WTC11 (cell line): ENCODE measurements at regions not wholly inside any gene's neighbourhood (a gene's known extent, or its start where the extent isn't known, plus 50 kb on each side); places are given as distances from the start of the nearest gene placed in this dataset.
A peak's percentile ranks its signal among the peaks of the same experiment; 100 is the strongest.

Experiments
- ATAC-seq: fragments of 200-7000 bp; cut with Tn5 transposase; 2 replicates; pipeline ENCODE4 v1.10.0; 2021; ENCODE audit warnings: mild to moderate bottlenecking, moderate library complexity
- CTCF ChIA-PET: fragments of 300-600 bp; sonication (Branson Sonifier 250); formaldehyde crosslinking; loops from one replicate; lab custom pipeline; 2021; ENCODE audit warnings: antibody characterized with exemption; lab: Charles Lee
- POLR2A ChIA-PET: fragments of 350-600 bp; sonication (Branson Sonifier 250); formaldehyde crosslinking; loops from one replicate; lab custom pipeline; 2021; ENCODE audit warnings: antibody characterized with exemption; lab: Charles Lee
- DNase-seq: peaks from one replicate; pipeline ENCODE4 v3.0.0; 2021; ENCODE audit warnings: low spot score
- H3K27ac Mint-ChIP-seq: 2 replicates; pipeline ENCODE4 v1.8.0; 2021; ENCODE audit warnings: mixed read lengths
- H3K27me3 Mint-ChIP-seq: 2 replicates; pipeline ENCODE4 v1.8.0; 2021; ENCODE audit warnings: low read depth, mild to moderate bottlenecking, moderate library complexity, mixed read lengths
- H3K36me3 Mint-ChIP-seq: 2 replicates; pipeline ENCODE4 v1.8.0; 2021; ENCODE audit warnings: mixed read lengths
- H3K4me1 Mint-ChIP-seq: 2 replicates; pipeline ENCODE4 v1.8.0; 2022; ENCODE audit warnings: mixed read lengths
- H3K4me3 Mint-ChIP-seq: 2 replicates; pipeline ENCODE4 v1.8.0; 2021; ENCODE audit warnings: mild to moderate bottlenecking, moderate library complexity, mixed read lengths
- H3K9me3 Mint-ChIP-seq: 2 replicates; pipeline ENCODE4 v1.8.0; 2021; ENCODE audit warnings: mixed read lengths
- ATF1 ChIP-seq: sonication (generic); formaldehyde crosslinking; IDR thresholded peaks from 2 replicates; pipeline ENCODE4 v1.8.1; 2023; ENCODE audit warnings: mild to moderate bottlenecking, moderate library complexity, missing genetic modification reagents
- ATF3 ChIP-seq: sonication (generic); formaldehyde crosslinking; conservative IDR thresholded peaks from 2 replicates; pipeline ENCODE4 v1.8.1; 2022; ENCODE audit warnings: mild to moderate bottlenecking, missing genetic modification reagents
- CDX4 ChIP-seq: fragments of 250-450 bp; sonication (Bioruptor Pico); IDR thresholded peaks from 2 replicates; pipeline ENCODE4 v1.9.0; 2021; ENCODE audit warnings: moderate library complexity, mild to moderate bottlenecking, inconsistent platforms, borderline replicate concordance
- CREM ChIP-seq: sonication (generic); formaldehyde crosslinking; IDR thresholded peaks from 2 replicates; pipeline ENCODE4 v1.8.1; 2022; ENCODE audit warnings: mild to moderate bottlenecking, missing genetic modification reagents, moderate library complexity
- CTCF ChIP-seq: fragments of 200-600 bp; IDR thresholded peaks from 2 replicates; pipeline ENCODE4 v1.8.0; 2022; ENCODE audit warnings: antibody characterized with exemption
- E2F4 ChIP-seq: sonication (generic); formaldehyde crosslinking; IDR thresholded peaks from 2 replicates; pipeline ENCODE4 v1.8.1; 2022; ENCODE audit warnings: low read depth, mild to moderate bottlenecking, moderate library complexity, missing genetic modification reagents, borderline replicate concordance
- EMX1 ChIP-seq: fragments of 250-450 bp; sonication (Bioruptor Pico); IDR thresholded peaks from 2 replicates; pipeline ENCODE4 v1.8.0; 2021; ENCODE audit warnings: mild to moderate bottlenecking
- ERG ChIP-seq: fragments of 250-450 bp; sonication (Bioruptor Pico); IDR thresholded peaks from 2 replicates; pipeline ENCODE4 v1.8.0; 2021; ENCODE audit warnings: mild to moderate bottlenecking
- ESRRA ChIP-seq: sonication (generic); formaldehyde crosslinking; IDR thresholded peaks from 2 replicates; pipeline ENCODE4 v1.8.1; 2022; ENCODE audit warnings: mild to moderate bottlenecking, missing genetic modification reagents, borderline replicate concordance
- ETV6 ChIP-seq: sonication (generic); formaldehyde crosslinking; IDR thresholded peaks from 2 replicates; pipeline ENCODE4 v1.8.1; 2022; ENCODE audit warnings: mild to moderate bottlenecking, missing genetic modification reagents
- FOXJ3 ChIP-seq: sonication (generic); formaldehyde crosslinking; IDR thresholded peaks from 2 replicates; pipeline ENCODE4 v1.9.0; 2021; ENCODE audit warnings: missing genetic modification reagents, mild to moderate bottlenecking, borderline replicate concordance
- GTF2I ChIP-seq: fragments of 250-450 bp; sonication (Bioruptor Pico); conservative IDR thresholded peaks from 2 replicates; pipeline ENCODE4 v1.4.0; 2021; ENCODE audit warnings: mild to moderate bottlenecking
- JUN ChIP-seq: sonication (generic); formaldehyde crosslinking; IDR thresholded peaks from 2 replicates; pipeline ENCODE4 v1.8.0; 2023; ENCODE audit warnings: mild to moderate bottlenecking, missing genetic modification reagents
- NFATC4 ChIP-seq: fragments of 250-450 bp; sonication (Bioruptor Pico); IDR thresholded peaks from 2 replicates; pipeline ENCODE4 v1.9.0; 2021; ENCODE audit warnings: mild to moderate bottlenecking
- OVOL2 ChIP-seq: fragments of 250-450 bp; sonication (Bioruptor Pico); IDR thresholded peaks from 2 replicates; pipeline ENCODE4 v1.9.0; 2021; ENCODE audit warnings: mild to moderate bottlenecking, borderline replicate concordance
- PRRX2 ChIP-seq: fragments of 250-450 bp; sonication (Bioruptor Pico); IDR thresholded peaks from 2 replicates; pipeline ENCODE4 v1.8.0; 2021; ENCODE audit warnings: mild to moderate bottlenecking
- RELA ChIP-seq: sonication (generic); formaldehyde crosslinking; IDR thresholded peaks from 2 replicates; pipeline ENCODE4 v1.8.1; 2022; ENCODE audit warnings: missing genetic modification reagents, mild to moderate bottlenecking, borderline replicate concordance
- RORB ChIP-seq: fragments of 250-450 bp; sonication (Bioruptor Pico); IDR thresholded peaks from 2 replicates; pipeline ENCODE4 v1.9.0; 2021; ENCODE audit warnings: mild to moderate bottlenecking
- SMAD3 ChIP-seq: sonication (generic); formaldehyde crosslinking; IDR thresholded peaks from 2 replicates; pipeline ENCODE4 v1.8.0; 2022; ENCODE audit warnings: missing genetic modification reagents, mild to moderate bottlenecking, borderline replicate concordance
- SMAD4 ChIP-seq: sonication (generic); formaldehyde crosslinking; IDR thresholded peaks from 2 replicates; pipeline ENCODE4 v1.8.0; 2022; ENCODE audit warnings: mild to moderate bottlenecking, missing genetic modification reagents
- SOX15 ChIP-seq: fragments of 250-450 bp; sonication (Bioruptor Pico); IDR thresholded peaks from 2 replicates; pipeline ENCODE4 v1.9.0; 2021; ENCODE audit warnings: mild to moderate bottlenecking
- TEAD1 ChIP-seq: sonication (generic); formaldehyde crosslinking; IDR thresholded peaks from 2 replicates; pipeline ENCODE4 v1.8.0; 2022; ENCODE audit warnings: mild to moderate bottlenecking, missing genetic modification reagents
- TP53 ChIP-seq: sonication (generic); formaldehyde crosslinking; IDR thresholded peaks from 2 replicates; pipeline ENCODE4 v1.8.1; 2023; ENCODE audit warnings: mild to moderate bottlenecking, missing genetic modification reagents
- ZNF396 ChIP-seq: fragments of 250-450 bp; sonication (Bioruptor Pico); IDR thresholded peaks from 2 replicates; pipeline ENCODE4 v1.8.0; 2021; ENCODE audit warnings: mild to moderate bottlenecking, moderate library complexity, borderline replicate concordance
- ZNF416 ChIP-seq: fragments of 250-450 bp; sonication (Bioruptor Pico); IDR thresholded peaks from 2 replicates; pipeline ENCODE4 v1.9.0; 2021; ENCODE audit warnings: mild to moderate bottlenecking, inconsistent platforms
- ZNF423 ChIP-seq: fragments of 250-450 bp; sonication (Bioruptor Pico); IDR thresholded peaks from 2 replicates; pipeline ENCODE4 v2.1.2; 2022; ENCODE audit warnings: mild to moderate bottlenecking, moderate library complexity
- TF ChIP-seq, protein P1 (sequence below): sonication (generic); formaldehyde crosslinking; IDR thresholded peaks from 2 replicates; pipeline ENCODE4 v1.8.1; 2022; ENCODE audit warnings: mild to moderate bottlenecking, missing genetic modification reagents, moderate library complexity, borderline replicate concordance
- TF ChIP-seq, protein P2 (sequence below): sonication (generic); formaldehyde crosslinking; IDR thresholded peaks from 2 replicates; pipeline ENCODE4 v1.8.0; 2023; ENCODE audit warnings: mild to moderate bottlenecking, missing genetic modification reagents
- TF ChIP-seq, protein P3 (sequence below): sonication (generic); formaldehyde crosslinking; IDR thresholded peaks from 2 replicates; pipeline ENCODE4 v1.8.1; 2022; ENCODE audit warnings: mild to moderate bottlenecking, moderate library complexity, missing genetic modification reagents

DNA sequence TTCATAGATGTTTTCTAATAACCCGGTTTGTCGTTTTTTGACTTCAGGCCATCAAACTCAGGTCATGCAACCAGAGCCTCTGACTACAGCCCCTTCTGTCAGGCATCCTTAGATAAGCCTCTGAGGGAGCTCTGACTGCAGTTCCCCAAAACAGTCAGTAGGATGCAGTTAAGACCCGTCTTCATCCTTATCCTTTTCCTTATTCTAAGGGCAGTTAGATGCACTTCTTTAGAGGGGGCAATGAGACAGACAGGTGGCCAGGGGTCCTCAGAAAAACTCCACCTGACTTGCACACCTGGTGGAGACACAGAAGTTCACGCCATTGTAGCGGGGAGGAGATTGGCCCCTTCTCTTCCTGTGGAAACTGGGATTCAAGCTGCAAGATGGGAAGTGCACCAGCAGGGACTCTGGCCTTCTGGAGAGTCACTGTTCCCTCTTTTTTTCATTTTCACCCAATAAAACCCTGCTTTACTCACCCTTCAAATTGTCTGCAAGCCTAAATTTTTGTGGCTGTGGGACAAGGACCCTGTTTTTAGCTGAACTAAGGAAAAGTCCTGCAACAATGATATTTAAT lies 104.8 kb upstream of the TFPI start:
- Mint-ChIP-seq H3K27me3 (no peaks in the 10 kb centered on the region), H3K4me3 (no peak overlapping the region), H3K36me3 (peaks cover 36% of the 10 kb centered on the region), H3K27ac (no peak overlapping the region), H3K9me3 (peaks cover 29% of the 10 kb centered on the region), H3K4me1 (peaks cover 59% of the 10 kb centered on the region)
- POLR2A ChIA-PET, result interaction anchor here (0.8 kb wide), 1 partner anchor 210 kb away, joined by 3 read pairs; no protein-coding TSS in a partner anchor
- ATAC-seq, result peak; percentile 86
- CTCF ChIA-PET, result interaction anchor here (0.6 to 1.5 kb wide), 21 partner anchors 11 to 620 kb away, joined by 3 to 6 read pairs (median 4); no protein-coding TSS in a partner anchor
- peak; percentile 55 for DNase-seq
- TF ChIP-seq PRRX2 (CRISPR knock-in tag), result 0 out of 2 replicates have a peak, but pooled peaks have one; percentile 59
- no peak for TF ChIP-seq RELA (CRISPR knock-in tag)
- TF ChIP-seq ATF1, result no peak
- TF ChIP-seq, protein P1, sequence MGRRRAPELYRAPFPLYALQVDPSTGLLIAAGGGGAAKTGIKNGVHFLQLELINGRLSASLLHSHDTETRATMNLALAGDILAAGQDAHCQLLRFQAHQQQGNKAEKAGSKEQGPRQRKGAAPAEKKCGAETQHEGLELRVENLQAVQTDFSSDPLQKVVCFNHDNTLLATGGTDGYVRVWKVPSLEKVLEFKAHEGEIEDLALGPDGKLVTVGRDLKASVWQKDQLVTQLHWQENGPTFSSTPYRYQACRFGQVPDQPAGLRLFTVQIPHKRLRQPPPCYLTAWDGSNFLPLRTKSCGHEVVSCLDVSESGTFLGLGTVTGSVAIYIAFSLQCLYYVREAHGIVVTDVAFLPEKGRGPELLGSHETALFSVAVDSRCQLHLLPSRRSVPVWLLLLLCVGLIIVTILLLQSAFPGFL (CRISPR knock-in tag), result no peak
- no peak for TF ChIP-seq ZNF396 (CRISPR knock-in tag)
- TF ChIP-seq, protein P2, sequence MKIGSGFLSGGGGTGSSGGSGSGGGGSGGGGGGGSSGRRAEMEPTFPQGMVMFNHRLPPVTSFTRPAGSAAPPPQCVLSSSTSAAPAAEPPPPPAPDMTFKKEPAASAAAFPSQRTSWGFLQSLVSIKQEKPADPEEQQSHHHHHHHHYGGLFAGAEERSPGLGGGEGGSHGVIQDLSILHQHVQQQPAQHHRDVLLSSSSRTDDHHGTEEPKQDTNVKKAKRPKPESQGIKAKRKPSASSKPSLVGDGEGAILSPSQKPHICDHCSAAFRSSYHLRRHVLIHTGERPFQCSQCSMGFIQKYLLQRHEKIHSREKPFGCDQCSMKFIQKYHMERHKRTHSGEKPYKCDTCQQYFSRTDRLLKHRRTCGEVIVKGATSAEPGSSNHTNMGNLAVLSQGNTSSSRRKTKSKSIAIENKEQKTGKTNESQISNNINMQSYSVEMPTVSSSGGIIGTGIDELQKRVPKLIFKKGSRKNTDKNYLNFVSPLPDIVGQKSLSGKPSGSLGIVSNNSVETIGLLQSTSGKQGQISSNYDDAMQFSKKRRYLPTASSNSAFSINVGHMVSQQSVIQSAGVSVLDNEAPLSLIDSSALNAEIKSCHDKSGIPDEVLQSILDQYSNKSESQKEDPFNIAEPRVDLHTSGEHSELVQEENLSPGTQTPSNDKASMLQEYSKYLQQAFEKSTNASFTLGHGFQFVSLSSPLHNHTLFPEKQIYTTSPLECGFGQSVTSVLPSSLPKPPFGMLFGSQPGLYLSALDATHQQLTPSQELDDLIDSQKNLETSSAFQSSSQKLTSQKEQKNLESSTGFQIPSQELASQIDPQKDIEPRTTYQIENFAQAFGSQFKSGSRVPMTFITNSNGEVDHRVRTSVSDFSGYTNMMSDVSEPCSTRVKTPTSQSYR (CRISPR knock-in tag), result no peak
- no peak for TF ChIP-seq ERG (CRISPR knock-in tag)
- no peak for TF ChIP-seq TP53
- TF ChIP-seq, protein P3, sequence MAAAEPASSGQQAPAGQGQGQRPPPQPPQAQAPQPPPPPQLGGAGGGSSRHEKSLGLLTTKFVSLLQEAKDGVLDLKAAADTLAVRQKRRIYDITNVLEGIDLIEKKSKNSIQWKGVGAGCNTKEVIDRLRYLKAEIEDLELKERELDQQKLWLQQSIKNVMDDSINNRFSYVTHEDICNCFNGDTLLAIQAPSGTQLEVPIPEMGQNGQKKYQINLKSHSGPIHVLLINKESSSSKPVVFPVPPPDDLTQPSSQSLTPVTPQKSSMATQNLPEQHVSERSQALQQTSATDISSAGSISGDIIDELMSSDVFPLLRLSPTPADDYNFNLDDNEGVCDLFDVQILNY (CRISPR knock-in tag), result no peak
- no peak for TF ChIP-seq NFATC4 (CRISPR knock-in tag)
- TF ChIP-seq E2F4 (CRISPR knock-in tag), result no peak
- TF ChIP-seq RORB, result no peak
- TF ChIP-seq CTCF, result peak; percentile 35; the same call in 1 of the 2 replicates
- no peak for TF ChIP-seq ESRRA (CRISPR knock-in tag)
- no peak for TF ChIP-seq SMAD3 (CRISPR knock-in tag)
- TF ChIP-seq OVOL2 (CRISPR knock-in tag), result no peak
- TF ChIP-seq SOX15 (CRISPR knock-in tag), result no peak
- TF ChIP-seq EMX1 (CRISPR knock-in tag), result 0 out of 2 replicates have a peak, but pooled peaks have one; percentile 34
- TF ChIP-seq ZNF423 (CRISPR knock-in tag), result no peak
- 0 out of 2 replicates have a peak, but pooled peaks have one; percentile 47 for TF ChIP-seq TEAD1 (CRISPR knock-in tag)
- no peak for TF ChIP-seq ZNF416 (CRISPR knock-in tag)
- TF ChIP-seq ETV6 (CRISPR knock-in tag), result 0 out of 2 replicates have a peak, but pooled peaks have one; percentile 45
- TF ChIP-seq CDX4 (CRISPR knock-in tag), result no peak
- no peak for TF ChIP-seq CREM (CRISPR knock-in tag)
- no peak for TF ChIP-seq SMAD4
- TF ChIP-seq JUN (CRISPR knock-in tag), result no peak
- TF ChIP-seq ATF3 (CRISPR knock-in tag), result no peak
- TF ChIP-seq FOXJ3, result no peak
- no peak for TF ChIP-seq GTF2I (CRISPR knock-in tag)
